ENCODE measurements at regions not wholly inside any gene's neighbourhood (a gene's known extent, or its start where the extent isn't known, plus 50 kb on each side); places are given as distances from the start of the nearest gene placed in this dataset.

DNA sequence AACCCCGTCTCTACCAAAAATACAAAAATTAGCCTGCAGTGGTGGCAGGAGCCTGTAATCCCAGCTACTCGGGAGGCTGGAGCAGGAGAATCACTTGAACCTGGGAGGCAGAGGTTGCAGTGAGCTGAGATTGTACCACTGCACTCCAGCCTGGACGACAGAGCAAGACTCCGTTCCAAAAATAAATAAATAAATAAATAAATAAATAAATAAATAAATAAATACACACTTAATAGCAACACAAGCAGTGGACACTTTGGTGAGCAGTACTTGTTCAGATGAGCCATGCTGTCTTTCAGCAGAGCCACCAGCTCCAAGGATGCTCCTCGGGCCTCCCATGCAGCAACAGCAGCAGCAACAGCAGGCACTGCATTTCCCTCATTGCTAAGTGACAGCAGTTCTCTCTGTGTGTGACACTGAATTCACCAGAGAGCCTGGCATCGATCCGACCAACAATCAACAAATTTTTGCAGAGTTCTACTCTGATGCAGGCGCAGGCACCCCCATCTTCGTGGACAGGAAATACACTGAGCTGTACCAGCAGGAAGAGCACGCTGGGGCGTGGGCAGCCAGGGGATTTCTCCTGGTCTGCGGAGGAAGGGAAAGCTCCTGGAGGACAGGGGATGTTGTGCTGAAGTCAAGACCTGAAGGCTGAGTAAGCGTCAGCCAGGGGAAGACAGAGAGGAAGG is 54.0 kb upstream of the SNX9 start:
- TF ChIP-seq, protein P1, sequence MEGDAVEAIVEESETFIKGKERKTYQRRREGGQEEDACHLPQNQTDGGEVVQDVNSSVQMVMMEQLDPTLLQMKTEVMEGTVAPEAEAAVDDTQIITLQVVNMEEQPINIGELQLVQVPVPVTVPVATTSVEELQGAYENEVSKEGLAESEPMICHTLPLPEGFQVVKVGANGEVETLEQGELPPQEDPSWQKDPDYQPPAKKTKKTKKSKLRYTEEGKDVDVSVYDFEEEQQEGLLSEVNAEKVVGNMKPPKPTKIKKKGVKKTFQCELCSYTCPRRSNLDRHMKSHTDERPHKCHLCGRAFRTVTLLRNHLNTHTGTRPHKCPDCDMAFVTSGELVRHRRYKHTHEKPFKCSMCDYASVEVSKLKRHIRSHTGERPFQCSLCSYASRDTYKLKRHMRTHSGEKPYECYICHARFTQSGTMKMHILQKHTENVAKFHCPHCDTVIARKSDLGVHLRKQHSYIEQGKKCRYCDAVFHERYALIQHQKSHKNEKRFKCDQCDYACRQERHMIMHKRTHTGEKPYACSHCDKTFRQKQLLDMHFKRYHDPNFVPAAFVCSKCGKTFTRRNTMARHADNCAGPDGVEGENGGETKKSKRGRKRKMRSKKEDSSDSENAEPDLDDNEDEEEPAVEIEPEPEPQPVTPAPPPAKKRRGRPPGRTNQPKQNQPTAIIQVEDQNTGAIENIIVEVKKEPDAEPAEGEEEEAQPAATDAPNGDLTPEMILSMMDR (IDR thresholded peaks at IDR 0.05), result no peak
- TF ChIP-seq POLR2A (IDR thresholded peaks at IDR 0.05) (no peak), EP300 (IDR thresholded peaks at IDR 0.05) (no peak)
